Thyroid gland (tissue), 4 donors: ENCODE measurements at regions not wholly inside any gene's neighbourhood (a gene's known extent, or its start where the extent isn't known, plus 50 kb on each side); places are given as distances from the start of the nearest gene placed in this dataset.

Experiments
- DNase-seq, 2 donors: peaks; one replicate each; pipeline ENCODE4 v3.0.0-alpha.2; 2019
- H3K27ac ChIP-seq, 3 donors: fragments of 200-600 bp; sonication (generic); 1 replicate in 2 of 3; 2 replicates in 1 of 3; pipeline ENCODE4 v1.5.1; 2016 to 2019; ENCODE audit warnings: mild to moderate bottlenecking in 1 of 3, moderate library complexity in 1 of 3
- H3K27me3 ChIP-seq: fragments of 200-600 bp; sonication (generic); one replicate; pipeline ENCODE4 v1.5.1; 2019
- H3K36me3 ChIP-seq, 2 donors: fragments of 200-600 bp; sonication (generic); one replicate each; pipeline ENCODE4 v1.5.1; 2016 to 2019
- H3K4me1 ChIP-seq, 2 donors: fragments of 200-600 bp; sonication (generic); one replicate each; pipeline ENCODE4 v1.5.1; 2017 to 2019
- H3K4me3 ChIP-seq, 3 donors: fragments of 200-600 bp; sonication (generic); replicated peaks in 1 of 3; 1 replicate in 2 of 3; 2 replicates in 1 of 3; pipeline ENCODE4 v1.5.1; 2016; ENCODE audit warnings: mild to moderate bottlenecking in 1 of 3
- H3K9me3 ChIP-seq: fragments of 200-600 bp; sonication (generic); one replicate; pipeline ENCODE4 v1.5.1; 2017
- CTCF ChIP-seq, 6 experiments: fragments of 200-600 bp in 3 of 6; fragments of 450-650 bp in 3 of 6; sonication (generic) in 3 of 6; IDR thresholded peaks; one replicate each; pipeline ENCODE4 v1.5.1; 2016 to 2019; ENCODE audit warnings: antibody characterized with exemption in 6 of 6, mild to moderate bottlenecking in 2 of 6, inconsistent platforms in 1 of 6, moderate library complexity in 1 of 6
- POLR2A ChIP-seq, 2 donors: fragments of 450-650 bp; IDR thresholded peaks; one replicate each; pipeline ENCODE4 v1.6.1; 2017; ENCODE audit warnings: antibody characterized with exemption in 2 of 2, mild to moderate bottlenecking in 2 of 2, moderate library complexity in 1 of 2
- WGBS, 2 donors: methylation state at CpG; one replicate each; pipeline ENCODE4 v1.1.5; 2017; 5-methylcytosine and 5-hydroxymethylcytosine counted together
- intact Hi-C: fragments of 100-400 bp; cut with DNase I; formaldehyde crosslinking; loops from one replicate; pipeline ENCODE4 v1.15.1; 2023

GRCh38 chr4:138448169-138448568 lies 206.0 kb upstream of the SLC7A11 start:
- intact Hi-C loops, result no loop called here
- Histone ChIP-seq H3K4me3 (no peak overlapping the region), H3K4me1 (no peaks in the 10 kb centered on the region), H3K27me3 (no peaks in the 10 kb centered on the region), H3K9me3 (no peaks in the 10 kb centered on the region), H3K36me3 (no peaks in the 10 kb centered on the region), H3K27ac (no peak overlapping the region)
- DNase-seq, result no peak
- 87% methylated on average over 1 of the region's 1 CpG for WGBS, 2 donors
- TF ChIP-seq POLR2A (IDR thresholded peaks at IDR 0.05) (no peak), CTCF (IDR thresholded peaks at IDR 0.05) (no peak)

- Histone ChIP-seq H3K9me3 (no peaks in the 10 kb centered on the region), H3K27ac (no peak overlapping the region), H3K4me1 (no peaks in the 10 kb centered on the region), H3K27me3 (no peaks in the 10 kb centered on the region), H3K36me3 (no peaks in the 10 kb centered on the region), H3K4me3 (no peak overlapping the region)
- DNase-seq, result no peak
- intact Hi-C loops, result no loop called here
- 91 to 95% methylated on average over 5 of the region's 5 CpGs for WGBS, 2 donors
- TF ChIP-seq POLR2A (IDR thresholded peaks at IDR 0.05), result no peak
- TF ChIP-seq CTCF (IDR thresholded peaks at IDR 0.05), result no peak
Observed at GRCh38 chr4:138446456-138446855, 204.3 kb upstream of the SLC7A11 start.

GRCh38 chr4:138445098-138445497 lies 202.9 kb upstream of the SLC7A11 start:
- WGBS, 2 donors, result 66 to 79% methylated on average over 3 of the region's 3 CpGs
- no peak overlapping the region for H3K27ac ChIP-seq

GRCh38 chr4:138444260-138444659 lies 202.1 kb upstream of the SLC7A11 start:
- H3K36me3 ChIP-seq, result no peaks in the 10 kb centered on the region
- no peaks in the 10 kb centered on the region for H3K27me3 ChIP-seq
- intact Hi-C loops, result no loop called here
- 84 to 92% methylated on average over 2 of the region's 2 CpGs for WGBS, 2 donors
- DNase-seq, result no peak
- H3K27ac ChIP-seq, result no peak overlapping the region
- H3K4me3 ChIP-seq, result no peak overlapping the region
- TF ChIP-seq POLR2A (IDR thresholded peaks at IDR 0.05) (no peak), CTCF (IDR thresholded peaks at IDR 0.05) (no peak)
- no peaks in the 10 kb centered on the region for H3K9me3 ChIP-seq
- no peaks in the 10 kb centered on the region for H3K4me1 ChIP-seq

More at GRCh38 chr4:138445098-138445497, 202.9 kb upstream of the SLC7A11 start:
- Histone ChIP-seq H3K36me3 (no peaks in the 10 kb centered on the region), H3K4me1 (no peaks in the 10 kb centered on the region), H3K4me3 (no peak overlapping the region), H3K9me3 (no peaks in the 10 kb centered on the region), H3K27me3 (no peaks in the 10 kb centered on the region)
- intact Hi-C loops, result no loop called here
- no peak for TF ChIP-seq POLR2A (IDR thresholded peaks at IDR 0.05)
- TF ChIP-seq CTCF (IDR thresholded peaks at IDR 0.05), result no peak
- DNase-seq, result no peak

GRCh38 chr4:138439143-138439581 lies 197.0 kb upstream of the SLC7A11 start:
- Histone ChIP-seq H3K36me3 (no peaks in the 10 kb centered on the region), H3K9me3 (no peaks in the 10 kb centered on the region), H3K27me3 (no peaks in the 10 kb centered on the region), H3K27ac (no peak overlapping the region), H3K4me3 (no peak overlapping the region), H3K4me1 (no peaks in the 10 kb centered on the region)
- 73 to 77% methylated on average over 5 of the region's 5 CpGs for WGBS, 2 donors
- no peak for DNase-seq
- TF ChIP-seq CTCF (IDR thresholded peaks at IDR 0.05) (no peak), POLR2A (IDR thresholded peaks at IDR 0.05) (no peak)
- intact Hi-C loops, result no loop called here
